ENCODE measurements at regions not wholly inside any gene's neighbourhood (a gene's known extent, or its start where the extent isn't known, plus 50 kb on each side); places are given as distances from the start of the nearest gene placed in this dataset.

GRCh38 chr12:131395971-131396573 is 314.8 kb upstream of the SFSWAP start:
- no peak for TF ChIP-seq POLR2A (IDR thresholded peaks at IDR 0.05)
- no peak for TF ChIP-seq CTCF (IDR thresholded peaks at IDR 0.05)

Measured in adrenal gland (tissue), 5 donors.